ENCODE measurements at regions not wholly inside any gene's neighbourhood (a gene's known extent, or its start where the extent isn't known, plus 50 kb on each side); places are given as distances from the start of the nearest gene placed in this dataset.

GRCh38 chr20:20850407-20850806 lies 138.0 kb upstream of the RALGAPA2 start:
- H3K9me3 ChIP-seq (ENCODE audit: low read depth), result no peaks in the 10 kb centered on the region
- H3K36me3 ChIP-seq, result no peaks in the 10 kb centered on the region
- TF ChIP-seq CTCF (IDR thresholded peaks at IDR 0.05; ENCODE audit: low read depth, low read length), result no peak
- no peak overlapping the region for H3K4me3 ChIP-seq
- H3K27ac ChIP-seq, result no peak overlapping the region
- H3K4me1 ChIP-seq (ENCODE audit: low read depth), result no peaks in the 10 kb centered on the region
- no peak for DNase-seq (ENCODE audit: low read depth in 1 of 2, low spot score in 1 of 2)
- no peaks in the 10 kb centered on the region for H3K27me3 ChIP-seq

GRCh38 chr20:20849161-20849560 lies 136.7 kb upstream of the RALGAPA2 start:
- TF ChIP-seq CTCF (IDR thresholded peaks at IDR 0.05; ENCODE audit: low read depth, low read length), result no peak
- H3K4me3 ChIP-seq, result no peak overlapping the region
- no peaks in the 10 kb centered on the region for H3K9me3 ChIP-seq (ENCODE audit: low read depth)
- no peak overlapping the region for H3K27ac ChIP-seq
- no peaks in the 10 kb centered on the region for H3K36me3 ChIP-seq
- DNase-seq (ENCODE audit: low read depth in 1 of 2, low spot score in 1 of 2), result no peak
- no peaks in the 10 kb centered on the region for H3K4me1 ChIP-seq (ENCODE audit: low read depth)
- H3K27me3 ChIP-seq, result no peaks in the 10 kb centered on the region

DNA sequence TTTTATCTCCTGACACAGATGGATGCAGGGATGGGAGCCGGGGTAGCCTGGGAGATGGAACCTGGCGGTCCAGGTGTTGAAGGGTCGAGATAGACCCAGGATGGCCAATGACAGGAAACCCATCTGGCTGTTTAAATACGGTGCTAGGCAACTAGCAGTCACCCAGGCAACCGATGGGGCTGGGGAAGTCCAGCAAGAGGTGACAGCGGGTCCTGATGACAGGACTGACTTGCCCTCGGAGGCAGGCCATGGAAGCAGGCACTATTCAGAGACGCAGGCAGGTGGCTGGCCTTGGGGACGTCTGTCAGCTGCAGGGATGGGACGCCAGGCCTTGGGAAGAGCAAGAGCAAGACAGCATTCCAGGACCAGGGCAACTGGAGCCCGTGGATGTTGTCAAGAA lies 135.4 kb upstream of the RALGAPA2 start:
- H3K4me3 ChIP-seq, result no peak overlapping the region
- no peak overlapping the region for H3K27ac ChIP-seq
- no peaks in the 10 kb centered on the region for H3K9me3 ChIP-seq (ENCODE audit: low read depth)
- H3K4me1 ChIP-seq (ENCODE audit: low read depth), result no peaks in the 10 kb centered on the region
- no peaks in the 10 kb centered on the region for H3K36me3 ChIP-seq
- no peaks in the 10 kb centered on the region for H3K27me3 ChIP-seq
- DNase-seq (ENCODE audit: low read depth in 1 of 2, low spot score in 1 of 2), result no peak
- no peak for TF ChIP-seq CTCF (IDR thresholded peaks at IDR 0.05; ENCODE audit: low read depth, low read length)

GRCh38 chr20:20843982-20844381 lies 131.5 kb upstream of the RALGAPA2 start:
- Histone ChIP-seq H3K27me3 (no peaks in the 10 kb centered on the region), H3K4me3 (no peak overlapping the region), H3K36me3 (no peaks in the 10 kb centered on the region), H3K9me3 (ENCODE audit: low read depth) (no peaks in the 10 kb centered on the region), H3K4me1 (ENCODE audit: low read depth) (no peaks in the 10 kb centered on the region), H3K27ac (no peak overlapping the region)
- DNase-seq (ENCODE audit: low read depth in 1 of 2, low spot score in 1 of 2), result no peak
- no peak for TF ChIP-seq CTCF (IDR thresholded peaks at IDR 0.05; ENCODE audit: low read depth, low read length)

DNA sequence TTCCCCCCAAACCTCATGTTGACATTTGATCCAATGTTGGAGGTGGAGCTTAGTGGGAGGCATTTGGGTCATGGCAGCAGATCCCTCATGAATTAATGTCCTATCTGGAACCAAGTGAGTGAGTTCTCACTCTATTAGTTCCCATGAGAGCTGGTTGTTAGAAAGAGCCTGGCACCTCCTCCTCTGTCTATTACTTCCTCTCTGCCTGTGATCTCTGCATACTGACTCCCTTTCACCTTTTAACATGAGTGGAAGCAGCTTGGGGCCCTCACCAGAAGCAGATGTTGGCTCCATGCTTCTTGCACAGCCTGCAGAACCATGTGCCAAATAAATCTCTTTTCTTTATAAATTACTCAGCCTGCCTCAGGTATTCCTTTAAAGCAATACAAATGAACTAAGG lies 127.3 kb upstream of the RALGAPA2 start:
- no peak for TF ChIP-seq CTCF (IDR thresholded peaks at IDR 0.05; ENCODE audit: low read depth, low read length)
- DNase-seq (ENCODE audit: low read depth in 1 of 2, low spot score in 1 of 2), result no peak

GRCh38 chr20:20837574-20838021 lies 125.2 kb upstream of the RALGAPA2 start:
- H3K36me3 ChIP-seq, result no peaks in the 10 kb centered on the region
- no peak overlapping the region for H3K4me3 ChIP-seq
- DNase-seq (ENCODE audit: low read depth in 1 of 2, low spot score in 1 of 2), result peak; percentile 62 to 68
- no peaks in the 10 kb centered on the region for H3K9me3 ChIP-seq (ENCODE audit: low read depth)
- H3K4me1 ChIP-seq (ENCODE audit: low read depth), result no peaks in the 10 kb centered on the region
- peaks cover 20% of the 10 kb centered on the region for H3K27me3 ChIP-seq
- no peak overlapping the region for H3K27ac ChIP-seq
- peak; percentile 74 for TF ChIP-seq CTCF (IDR thresholded peaks at IDR 0.05; ENCODE audit: low read depth, low read length)

More for the DNA sequence above, 127.3 kb upstream of the RALGAPA2 start:
- no peaks in the 10 kb centered on the region for H3K36me3 ChIP-seq
- H3K9me3 ChIP-seq (ENCODE audit: low read depth), result no peaks in the 10 kb centered on the region
- H3K4me3 ChIP-seq, result no peak overlapping the region
- no peaks in the 10 kb centered on the region for H3K4me1 ChIP-seq (ENCODE audit: low read depth)
- peaks cover 20% of the 10 kb centered on the region for H3K27me3 ChIP-seq
- no peak overlapping the region for H3K27ac ChIP-seq
